ENCODE measurements at regions not wholly inside any gene's neighbourhood (a gene's known extent, or its start where the extent isn't known, plus 50 kb on each side); places are given as distances from the start of the nearest gene placed in this dataset.
"Not testable (repeated sequence)": the region's sequence is repeated elsewhere in the genome, so short reads cannot be mapped to it uniquely, and the experiment has no call there.

DNA sequence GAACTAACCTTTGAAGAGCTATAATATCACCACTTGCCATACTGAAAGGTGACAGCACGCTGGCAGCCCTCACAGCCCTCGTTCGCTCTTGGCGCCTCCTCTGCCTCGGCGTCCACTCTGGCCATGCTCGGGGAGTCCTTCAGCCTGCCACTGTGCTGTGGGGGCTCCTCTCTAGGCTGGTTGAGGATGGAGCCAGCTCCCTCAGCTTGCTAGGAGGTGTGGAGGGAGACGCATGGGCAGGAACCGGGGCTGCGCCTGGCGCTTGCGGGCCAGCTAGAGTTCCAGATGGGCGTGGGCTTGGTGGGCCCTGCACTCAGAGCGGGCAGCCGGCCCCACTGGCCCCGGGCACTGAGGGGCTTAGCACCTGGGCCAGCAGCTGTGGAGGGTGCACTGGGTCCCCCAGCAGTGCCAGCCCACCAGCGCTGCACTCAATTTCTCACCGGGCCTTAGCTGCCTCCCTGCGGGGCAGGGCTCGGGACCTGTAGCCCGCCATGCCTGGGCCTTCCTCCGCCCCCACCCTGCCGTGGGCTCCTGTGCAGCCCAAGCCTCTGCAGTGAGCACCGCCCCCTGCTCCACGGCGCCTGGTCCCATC, 329.7 kb downstream of the LMBRD1 start:
- DNase-seq, result no peak

DNA sequence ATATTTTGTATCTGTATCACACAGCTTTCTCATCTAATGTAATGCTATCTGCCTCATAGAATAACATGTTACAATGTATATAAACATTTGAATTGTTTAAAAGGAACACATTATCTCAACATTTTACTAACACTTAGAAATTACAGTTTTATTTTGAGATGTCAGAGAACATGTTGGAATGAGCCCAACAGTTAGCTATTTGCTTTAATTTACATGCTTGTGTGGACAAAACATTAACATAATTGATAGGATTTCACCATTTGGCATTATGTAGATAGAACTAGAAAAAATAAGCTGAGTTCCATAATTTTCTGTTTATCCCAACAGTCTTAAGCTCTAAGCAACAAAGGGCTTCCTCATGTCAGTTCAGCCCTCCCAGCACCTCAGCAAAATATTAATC, 330.9 kb downstream of the LMBRD1 start:
- DNase-seq, result no peak

DNA sequence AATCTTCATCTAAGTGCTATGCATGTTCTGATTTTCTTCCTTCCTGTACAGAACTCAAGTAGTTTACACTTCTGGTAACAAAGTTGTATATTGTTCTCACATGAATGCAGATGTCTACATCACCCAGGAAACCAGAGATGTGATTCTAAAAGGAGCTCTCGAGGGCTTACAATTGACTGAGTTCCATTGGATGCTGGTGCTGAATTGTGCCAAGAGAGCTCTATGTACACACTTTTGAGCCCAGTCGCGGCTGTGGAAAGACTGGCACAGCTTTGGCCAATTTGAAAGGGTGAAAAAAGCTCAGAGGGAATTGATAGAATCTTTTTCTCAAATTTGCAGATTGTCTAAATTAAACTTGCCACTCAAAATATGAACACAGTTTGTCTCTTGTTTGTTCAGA, 340.7 kb downstream of the LMBRD1 start:
- no peak for DNase-seq

DNA sequence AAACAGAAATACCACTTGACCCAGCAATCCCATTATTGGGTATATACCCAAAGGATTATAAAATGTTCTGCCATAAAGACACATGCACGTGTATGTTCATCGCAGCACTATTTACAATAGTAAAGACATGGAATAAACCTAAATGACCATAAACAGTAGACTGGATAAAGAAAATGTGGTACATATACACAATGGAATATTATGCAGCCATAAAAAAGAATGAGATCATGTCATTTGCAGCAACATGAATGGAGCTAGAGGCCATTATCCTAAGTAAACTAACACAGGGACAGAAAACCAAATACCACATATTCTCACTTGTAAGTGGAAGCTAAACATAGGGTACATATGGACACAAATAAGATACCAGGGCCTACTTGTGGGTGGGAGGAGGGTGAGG, 342.2 kb downstream of the LMBRD1 start:
- not testable (repeated sequence) for DNase-seq

DNA sequence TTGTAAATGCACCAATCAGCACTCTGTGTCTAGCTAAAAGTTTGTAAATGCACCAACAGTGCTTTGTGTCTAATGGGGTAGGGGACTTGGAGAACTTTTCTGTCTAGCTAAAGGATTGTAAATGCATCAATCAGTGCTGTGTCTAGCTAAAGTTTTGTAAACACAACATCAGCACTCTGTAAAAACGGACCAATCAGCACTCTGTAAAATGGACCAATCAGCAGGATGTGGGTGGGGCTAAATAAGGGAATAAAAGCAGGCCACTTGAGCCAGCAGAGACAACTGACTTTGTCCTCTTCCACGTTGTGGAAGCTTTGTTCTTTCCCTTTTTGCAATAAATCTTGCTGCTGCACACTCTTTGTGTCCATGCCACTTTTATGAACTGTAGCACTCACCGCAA, 346.3 kb downstream of the LMBRD1 start:
- DNase-seq, result not testable (repeated sequence)

DNA sequence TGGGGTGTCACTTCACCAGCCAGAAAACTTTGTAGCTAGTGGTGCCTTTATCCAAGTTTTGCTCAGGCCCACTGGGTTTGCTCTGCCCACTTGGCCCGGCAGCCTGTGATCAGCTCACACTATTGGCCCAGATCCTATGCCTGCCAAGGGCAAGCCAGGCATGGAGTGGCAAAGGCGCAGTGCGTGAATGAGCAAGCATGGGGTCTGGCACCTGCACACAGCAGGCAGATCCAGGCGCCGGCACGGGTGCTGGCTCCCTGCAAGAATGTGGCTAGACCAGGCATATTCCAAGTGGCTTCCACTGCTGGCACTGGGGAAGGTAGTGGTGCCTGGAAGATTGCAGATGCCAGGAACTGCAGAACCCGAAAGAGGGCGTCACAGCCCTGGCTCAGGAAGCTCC, 346.9 kb downstream of the LMBRD1 start:
- DNase-seq, result no peak

All from NCI-H2171 treated with DMSO at 0.1 percent for 48 hours (cell line).